GM21528 (cell line): ENCODE measurements at regions not wholly inside any gene's neighbourhood (a gene's known extent, or its start where the extent isn't known, plus 50 kb on each side); places are given as distances from the start of the nearest gene placed in this dataset.
"Not testable (repeated sequence)": the region's sequence is repeated elsewhere in the genome, so short reads cannot be mapped to it uniquely, and the experiment has no call there.

Experiments
- ATAC-seq: cut with Tn5 transposase; IDR thresholded peaks from one replicate; pipeline ENCODE4 v1.9.1; 2021; ENCODE audit warnings: mild to moderate bottlenecking, moderate library complexity; ENCODE audit not compliant: unreplicated experiment, low FRiP score

GRCh38 chr1:190808035-190808434, 330.4 kb upstream of the BRINP3 start:
- no peak for ATAC-seq

- ATAC-seq, result no peak
Measured at GRCh38 chr1:190809312-190809711, 331.6 kb upstream of the BRINP3 start.

- no peak for ATAC-seq
Measured at GRCh38 chr1:190812996-190813395, 335.3 kb upstream of the BRINP3 start.

DNA sequence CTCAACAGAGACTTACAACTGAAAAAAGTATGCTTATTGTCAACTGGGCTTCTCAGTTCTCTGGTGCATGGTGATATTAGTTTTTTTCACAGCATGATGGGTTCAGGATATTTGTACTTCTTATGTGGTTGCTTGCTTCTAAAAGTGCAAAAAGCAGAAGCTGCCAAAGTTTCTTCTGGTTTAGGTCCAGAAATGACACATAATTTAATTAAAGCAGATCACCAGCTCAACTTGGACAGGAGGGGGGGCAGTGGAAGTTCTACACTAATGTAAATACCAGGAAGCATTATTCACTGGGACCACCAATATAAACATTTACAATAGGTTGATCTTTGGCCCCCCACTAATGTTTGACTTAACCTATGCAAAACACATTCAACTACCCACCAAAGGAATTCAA, 354.8 kb upstream of the BRINP3 start:
- no peak for ATAC-seq

GRCh38 chr1:190835658-190836057, 358.0 kb upstream of the BRINP3 start:
- ATAC-seq, result no peak

DNA sequence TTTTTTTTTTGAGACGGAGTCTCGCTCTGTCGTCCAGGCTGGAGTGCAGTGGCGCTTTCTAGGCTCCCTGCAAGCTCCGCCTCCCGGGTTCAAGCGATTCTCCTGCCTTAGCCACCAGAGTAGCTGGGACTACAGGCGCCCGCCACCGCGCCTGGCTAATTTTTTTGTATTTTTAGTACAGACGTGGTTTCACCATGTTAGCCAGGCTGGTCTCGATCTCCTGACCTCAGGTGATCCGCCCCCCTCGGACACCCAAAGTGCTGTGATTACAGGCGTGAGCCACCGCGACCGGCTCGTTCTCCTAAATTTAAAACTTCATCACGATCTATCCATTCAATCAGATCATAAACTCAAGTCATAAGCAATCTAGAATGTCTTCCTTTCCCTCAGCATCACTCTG, 359.5 kb upstream of the BRINP3 start:
- not testable (repeated sequence) for ATAC-seq

- no peak for ATAC-seq
Measured at GRCh38 chr1:190837888-190838287, 360.2 kb upstream of the BRINP3 start.

DNA sequence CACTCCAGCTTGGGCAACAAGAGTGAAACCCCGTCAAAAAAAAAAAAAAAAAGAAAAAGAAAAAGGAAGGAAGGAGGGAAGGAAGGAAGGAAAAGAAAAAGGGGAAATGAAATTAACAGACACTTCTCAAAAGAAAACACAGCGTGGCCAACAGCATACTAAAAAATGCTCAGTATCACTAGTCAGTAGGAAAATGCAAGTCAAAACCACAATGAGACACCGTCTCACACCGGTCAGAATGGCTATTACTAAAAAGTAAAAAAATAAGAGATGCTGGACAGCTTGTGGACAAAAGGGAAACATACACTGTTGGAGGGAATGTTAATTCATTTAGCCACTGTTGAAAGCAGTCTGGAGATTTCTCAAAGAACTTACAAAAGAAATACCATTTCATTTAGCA, 369.5 kb upstream of the BRINP3 start:
- no peak for ATAC-seq

GRCh38 chr1:190849346-190849745, 371.7 kb upstream of the BRINP3 start:
- ATAC-seq, result no peak

DNA sequence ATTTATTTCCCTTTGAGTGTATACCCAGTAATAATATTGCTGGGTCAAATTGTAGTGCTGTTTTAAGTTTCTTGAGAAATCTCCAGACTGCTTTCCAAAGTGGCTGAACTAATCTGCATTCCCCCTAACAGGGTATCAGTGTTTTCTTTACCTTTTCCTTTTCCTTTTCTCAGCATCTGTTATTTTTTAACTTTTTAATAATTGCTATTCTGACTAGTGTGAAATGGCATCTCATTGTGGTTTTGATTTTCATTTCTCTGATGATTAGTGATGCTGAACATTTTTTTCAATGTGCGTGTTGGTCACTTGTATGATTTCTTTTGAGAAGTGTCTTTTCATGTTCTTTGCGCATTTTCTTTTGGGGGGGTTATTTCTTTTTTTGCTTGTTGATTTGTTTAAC, 374.9 kb upstream of the BRINP3 start:
- no peak for ATAC-seq

GRCh38 chr1:190858140-190858539, 380.5 kb upstream of the BRINP3 start:
- ATAC-seq, result no peak

- no peak for ATAC-seq
Measured at GRCh38 chr1:190864013-190864641, 386.5 kb upstream of the BRINP3 start.

GRCh38 chr1:190880352-190880751, 402.7 kb upstream of the BRINP3 start:
- ATAC-seq, result no peak

DNA sequence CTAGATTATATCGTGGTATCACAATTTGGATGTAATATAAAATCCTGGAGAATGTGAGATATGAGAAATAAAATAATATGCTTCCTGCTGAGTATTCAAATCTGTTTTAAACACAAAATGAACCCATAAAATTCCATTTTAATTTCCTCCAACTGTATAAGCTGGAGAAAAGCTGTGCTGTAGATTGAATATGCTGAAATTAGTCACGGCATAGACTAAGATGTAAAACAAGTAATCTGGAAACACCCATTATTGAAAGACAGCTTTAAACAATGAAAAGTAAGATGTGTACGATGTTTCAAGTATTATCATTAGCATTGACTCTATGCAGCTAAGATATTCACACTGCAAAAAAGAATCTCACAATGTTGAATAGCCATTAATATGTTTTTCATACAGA, 403.4 kb upstream of the BRINP3 start:
- no peak for ATAC-seq

DNA sequence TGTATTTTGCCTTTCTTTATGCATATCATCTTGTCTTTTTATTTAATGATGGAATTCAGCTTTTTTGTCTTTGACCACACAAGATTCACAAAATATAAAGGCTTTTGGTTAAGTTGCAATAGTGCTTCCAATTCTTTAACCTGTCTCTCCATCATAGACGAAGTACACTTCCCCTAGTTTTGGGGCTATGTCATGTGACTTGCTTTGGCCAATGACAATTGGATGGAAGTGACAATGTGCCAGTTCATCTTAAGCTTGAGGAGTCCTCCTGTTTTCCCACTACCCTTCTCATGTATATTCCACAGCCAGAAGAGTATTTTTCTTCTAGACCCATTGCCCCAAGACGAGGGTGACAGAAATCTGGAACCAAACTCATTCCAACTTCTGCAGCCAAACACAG, 419.6 kb upstream of the BRINP3 start:
- ATAC-seq, result no peak

- no peak for ATAC-seq
Measured at GRCh38 chr1:190904091-190904695, 426.5 kb upstream of the BRINP3 start.

DNA sequence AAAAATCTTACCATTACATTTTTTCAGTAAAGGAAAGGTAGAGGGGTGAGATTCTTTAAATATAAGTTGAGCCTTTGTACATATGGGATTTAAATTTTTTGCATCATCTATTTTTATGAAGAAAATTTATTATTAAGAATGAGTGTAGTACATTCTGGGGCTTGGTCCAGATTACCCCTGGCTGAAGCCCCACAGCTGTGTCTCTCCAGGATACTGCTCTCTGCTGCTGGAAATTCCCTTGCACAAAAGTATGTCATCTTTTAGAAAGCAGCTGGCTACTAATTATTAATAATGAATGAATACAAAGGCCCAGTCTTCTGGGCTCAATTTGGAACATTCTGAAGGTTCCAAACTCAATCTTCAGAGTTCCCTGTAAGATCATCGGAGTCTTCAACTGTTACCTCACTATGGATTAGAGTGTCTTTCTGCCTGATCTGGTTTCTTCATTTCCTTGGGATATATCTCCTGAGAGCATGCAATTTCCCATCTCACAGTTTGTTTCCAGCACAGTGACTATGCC, 428.6 kb upstream of the BRINP3 start:
- no peak for ATAC-seq

DNA sequence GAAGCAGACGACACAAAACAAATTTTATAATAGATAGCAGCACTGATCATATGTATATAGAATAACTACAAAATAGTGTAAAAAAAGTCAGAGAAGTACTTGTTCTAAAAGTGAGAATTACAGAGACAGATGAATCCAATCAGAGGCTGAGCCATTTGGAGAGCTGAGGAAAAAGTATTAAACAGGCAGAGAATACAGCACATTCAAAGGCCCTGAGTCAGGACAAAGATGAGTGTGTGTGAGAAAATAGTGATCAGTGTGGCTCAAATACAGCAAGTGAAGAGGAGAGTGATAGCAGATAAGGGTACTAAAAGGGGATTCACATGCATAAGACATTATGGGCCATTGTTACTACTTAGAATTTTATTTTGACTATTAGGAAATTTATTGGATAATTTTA, 430.6 kb upstream of the BRINP3 start:
- no peak for ATAC-seq

DNA sequence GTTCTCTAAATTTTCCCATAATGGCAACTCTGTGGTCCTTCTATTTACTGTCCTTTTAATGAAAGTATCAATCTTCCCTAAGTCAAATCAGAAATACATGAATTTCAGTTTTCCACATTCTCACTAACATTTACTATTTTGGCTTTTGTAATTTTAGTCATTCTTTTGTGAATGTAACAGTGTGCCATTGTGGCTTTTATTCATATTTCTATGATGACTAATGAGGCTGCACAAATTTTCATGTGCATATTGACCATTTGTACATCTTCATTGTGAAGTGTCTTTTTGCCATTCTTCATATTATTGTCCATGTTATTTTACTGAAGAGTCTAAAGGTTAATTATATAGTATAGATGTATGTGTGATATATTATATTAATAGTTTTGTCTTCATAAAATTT, 431.0 kb upstream of the BRINP3 start:
- ATAC-seq, result no peak

DNA sequence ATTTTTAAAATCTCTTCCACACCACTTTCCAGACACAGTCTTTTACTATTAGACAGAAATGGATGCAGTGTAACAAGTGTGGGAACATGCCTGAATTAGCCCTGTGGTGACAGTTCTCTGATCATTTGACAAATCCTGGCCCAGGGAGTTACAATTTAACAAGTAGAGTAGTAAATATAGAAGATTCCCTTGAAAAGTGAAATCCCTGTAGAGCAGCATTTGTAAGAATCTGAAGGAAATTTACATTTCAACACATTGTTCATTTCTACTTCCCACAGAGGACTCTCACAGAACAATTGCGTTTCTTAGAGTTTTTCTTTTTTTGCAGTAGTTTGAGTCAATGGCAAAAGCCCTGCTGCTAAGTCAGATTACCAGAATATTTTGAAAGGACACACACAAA, 458.3 kb upstream of the BRINP3 start:
- ATAC-seq, result no peak

DNA sequence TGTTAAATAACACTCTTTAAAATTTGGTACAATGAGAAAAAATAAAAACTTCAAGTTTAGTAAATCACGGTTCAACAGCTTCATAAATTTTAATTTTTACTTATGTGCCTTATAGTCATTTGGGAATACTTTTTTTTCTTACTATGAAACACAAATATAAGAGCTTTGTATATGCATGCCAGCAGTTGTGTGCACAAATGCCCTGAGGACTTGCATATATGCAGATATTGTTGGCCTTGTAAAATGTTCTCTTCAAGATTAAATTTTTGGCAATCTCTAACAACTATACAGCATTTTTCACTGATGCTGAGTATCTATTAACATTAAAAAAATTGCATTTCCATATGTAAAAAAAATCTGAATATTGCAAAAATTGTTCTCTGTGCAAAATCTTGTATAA, 458.7 kb upstream of the BRINP3 start:
- no peak for ATAC-seq

GRCh38 chr1:190940951-190941350, 463.3 kb upstream of the BRINP3 start:
- no peak for ATAC-seq
